GM23248 (cell line): ENCODE measurements at regions not wholly inside any gene's neighbourhood (a gene's known extent, or its start where the extent isn't known, plus 50 kb on each side); places are given as distances from the start of the nearest gene placed in this dataset.

Source experiments
- DNase-seq: peaks from one replicate; pipeline ENCODE4 v3.0.0-alpha.2; 2015
- H2AFZ ChIP-seq: fragments of 200-600 bp; sonication (generic); 2 replicates; pipeline ENCODE4 v1.6.1; 2016; ENCODE audit warnings: antibody characterized with exemption
- H3F3A ChIP-seq: fragments of 200-600 bp; sonication (generic); 2 replicates; pipeline ENCODE4 v1.6.1; 2016; ENCODE audit warnings: mild to moderate bottlenecking, antibody characterized with exemption, mixed run types; ENCODE audit not compliant: insufficient read depth
- H3K27ac ChIP-seq: fragments of 200-600 bp; sonication (generic); 2 replicates; pipeline ENCODE4 v1.5.1; 2016; ENCODE audit warnings: mild to moderate bottlenecking
- H3K27me3 ChIP-seq: fragments of 200-600 bp; sonication (generic); replicated peaks from 2 replicates; pipeline ENCODE4 v1.6.1; 2016; ENCODE audit warnings: mild to moderate bottlenecking; ENCODE audit not compliant: insufficient read depth
- H3K36me3 ChIP-seq: fragments of 200-600 bp; sonication (generic); 2 replicates; pipeline ENCODE4 v1.6.1; 2016; ENCODE audit warnings: low read depth, mild to moderate bottlenecking
- H3K4me1 ChIP-seq: fragments of 200-600 bp; sonication (generic); 2 replicates; pipeline ENCODE4 v1.6.1; 2016; ENCODE audit warnings: mild to moderate bottlenecking; ENCODE audit not compliant: insufficient read depth
- H3K4me2 ChIP-seq: fragments of 200-600 bp; sonication (generic); one replicate; pipeline ENCODE4 v1.6.1; 2016; ENCODE audit warnings: mild to moderate bottlenecking; ENCODE audit not compliant: unreplicated experiment
- H3K4me3 ChIP-seq: fragments of 200-600 bp; sonication (generic); 2 replicates; pipeline ENCODE4 v1.5.1; 2016; ENCODE audit warnings: mild to moderate bottlenecking
- H3K79me2 ChIP-seq: fragments of 200-600 bp; sonication (generic); 2 replicates; pipeline ENCODE4 v1.6.1; 2016; ENCODE audit warnings: mild to moderate bottlenecking; ENCODE audit not compliant: insufficient read depth
- H3K9ac ChIP-seq: fragments of 200-600 bp; sonication (generic); 2 replicates; pipeline ENCODE4 v1.6.1; 2016; ENCODE audit warnings: mild to moderate bottlenecking
- H3K9me2 ChIP-seq: fragments of 200-600 bp; sonication (generic); 2 replicates; pipeline ENCODE4 v1.6.1; 2016; ENCODE audit warnings: mixed run types, mild to moderate bottlenecking, moderate library complexity; ENCODE audit not compliant: insufficient read depth
- H3K9me3 ChIP-seq: fragments of 200-600 bp; sonication (generic); one replicate; pipeline ENCODE4 v1.6.1; 2017; ENCODE audit warnings: low read depth
- H4K20me1 ChIP-seq: fragments of 200-600 bp; sonication (generic); 2 replicates; pipeline ENCODE4 v1.6.0; 2016; ENCODE audit not compliant: insufficient read depth
- EZH2 ChIP-seq: fragments of 200-600 bp; sonication (generic); IDR thresholded peaks from 2 replicates; pipeline ENCODE4 v1.6.1; 2018; ENCODE audit warnings: antibody characterized with exemption, mild to moderate bottlenecking; ENCODE audit not compliant: insufficient read depth, poor library complexity, severe bottlenecking
- EZH2phosphoT487 ChIP-seq: fragments of 200-600 bp; sonication (generic); IDR thresholded peaks from 2 replicates; pipeline ENCODE4 v1.6.1; 2018; ENCODE audit warnings: antibody characterized with exemption, moderate library complexity, mild to moderate bottlenecking, low read depth; ENCODE audit not compliant: insufficient read depth
- WGBS, 2 experiments: methylation state at CpG; one replicate each; pipeline ENCODE4 v1.1.6; 2015 to 2017; ENCODE audit warnings: low lambda C conversion rate in 2 of 2, low coverage in 1 of 2; ENCODE audit errors: missing lambda C conversion rate in 2 of 2; 5-methylcytosine and 5-hydroxymethylcytosine counted together
- in situ Hi-C: fragments of 300-500 bp; cut with MboI; formaldehyde crosslinking; loops from 2 replicates; pipeline ENCODE4 v1.15.0; 2020

DNA sequence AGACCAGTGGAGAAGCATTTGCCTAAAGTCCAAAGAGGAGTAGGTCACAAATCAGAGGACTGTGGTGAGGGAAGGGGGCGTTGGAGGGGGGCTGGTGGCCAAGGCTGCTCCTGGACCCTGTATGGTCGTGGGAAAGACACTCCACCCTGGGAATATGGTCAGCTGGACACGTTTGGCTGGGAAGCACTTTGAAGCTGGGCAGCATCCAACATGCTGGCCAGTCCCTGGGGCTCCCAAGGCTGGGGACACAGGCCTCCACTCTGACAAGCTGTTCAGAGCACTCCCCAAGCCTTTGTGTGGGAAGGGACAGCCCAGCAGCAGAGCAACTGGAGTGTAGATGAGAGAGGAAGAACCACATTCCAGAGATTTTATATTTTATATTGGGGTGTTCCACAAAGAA, 203.2 kb downstream of the ANKRD60 start:
- H3K4me3 ChIP-seq: no peak overlapping the region
- H3F3A ChIP-seq: no peaks in the 10 kb centered on the region; the same call in 1 of the 2 replicates
- in situ Hi-C loops: no loop called here
- no peak overlapping the region for H3K9ac ChIP-seq
- no peak for DNase-seq
- H4K20me1 ChIP-seq: no peaks in the 10 kb centered on the region
- TF ChIP-seq EZH2phosphoT487 (no peak), EZH2 (no peak)
- no peak overlapping the region for H3K4me2 ChIP-seq
- H3K9me2 ChIP-seq: no peaks in the 10 kb centered on the region
- H3K27me3 ChIP-seq: no peaks in the 10 kb centered on the region
- 67 to 68% methylated on average over 3 of the region's 3 CpGs for WGBS, 2 experiments
- peaks cover 15% of the 10 kb centered on the region for H3K4me1 ChIP-seq
- no peaks in the 10 kb centered on the region for H3K36me3 ChIP-seq
- no peak overlapping the region for H2AFZ ChIP-seq
- H3K9me3 ChIP-seq: no peaks in the 10 kb centered on the region
- no peak overlapping the region for H3K27ac ChIP-seq
- no peaks in the 10 kb centered on the region for H3K79me2 ChIP-seq

DNA sequence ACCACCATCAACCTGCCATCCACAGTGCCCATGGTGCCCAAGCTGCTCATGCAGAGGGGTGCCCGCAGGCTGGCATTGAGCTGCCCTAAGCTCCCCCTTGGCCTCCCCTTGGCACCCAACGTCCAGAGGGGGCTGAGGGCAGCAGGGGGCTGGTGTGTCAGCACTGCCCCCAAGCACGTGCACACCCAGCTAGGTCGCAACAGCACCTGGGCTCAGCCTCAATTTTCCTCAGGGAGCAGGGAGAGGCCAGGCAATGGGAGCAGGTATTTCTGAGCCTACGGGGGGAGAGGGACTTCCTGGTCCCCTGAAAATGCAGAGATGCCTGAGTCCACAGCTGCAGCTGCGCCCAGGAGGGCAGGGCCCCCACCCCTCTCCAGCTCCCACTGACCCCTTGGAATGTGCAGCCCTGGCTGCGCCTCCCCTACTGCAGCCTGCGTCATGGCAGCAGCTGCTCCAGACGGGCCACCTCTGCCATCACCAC, 204.2 kb downstream of the ANKRD60 start:
- H3K9me2 ChIP-seq: no peaks in the 10 kb centered on the region
- H3F3A ChIP-seq: peaks cover 8% of the 10 kb centered on the region; the same call in 1 of the 2 replicates
- no peak overlapping the region for H3K4me3 ChIP-seq
- H3K27me3 ChIP-seq: no peaks in the 10 kb centered on the region
- H3K9me3 ChIP-seq: no peaks in the 10 kb centered on the region
- H4K20me1 ChIP-seq: no peaks in the 10 kb centered on the region
- TF ChIP-seq EZH2phosphoT487: no peak
- no peak for TF ChIP-seq EZH2
- in situ Hi-C loops: no loop called here
- peaks cover 25% of the 10 kb centered on the region for H3K4me1 ChIP-seq
- no peaks in the 10 kb centered on the region for H3K36me3 ChIP-seq
- H2AFZ ChIP-seq: no peak overlapping the region
- 95 to 98% methylated on average over 9 of the region's 9 CpGs for WGBS, 2 experiments
- no peak overlapping the region for H3K4me2 ChIP-seq
- H3K9ac ChIP-seq: no peak overlapping the region
- H3K27ac ChIP-seq: no peak overlapping the region
- no peak for DNase-seq
- no peaks in the 10 kb centered on the region for H3K79me2 ChIP-seq

DNA sequence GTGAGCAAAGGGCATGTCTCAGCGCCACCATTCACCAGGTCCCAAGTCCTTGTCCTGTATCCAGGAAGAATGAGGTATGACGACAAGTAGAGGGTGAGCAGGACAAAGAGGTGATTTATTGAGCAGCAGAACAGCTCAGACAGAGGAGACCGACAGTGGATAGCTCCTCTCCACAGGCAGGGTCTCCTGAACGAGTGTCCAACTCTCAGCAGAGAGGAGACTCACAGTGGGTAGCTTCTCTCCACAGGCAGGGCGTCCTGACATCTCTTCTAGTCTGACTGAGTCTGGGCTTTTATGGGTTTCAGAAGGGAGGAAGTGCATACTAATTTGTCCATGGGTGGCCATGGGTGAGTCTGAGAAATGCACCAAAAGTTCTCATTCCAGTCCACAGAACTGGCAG, 204.7 kb downstream of the ANKRD60 start:
- no peak for TF ChIP-seq EZH2
- TF ChIP-seq EZH2phosphoT487: no peak

DNA sequence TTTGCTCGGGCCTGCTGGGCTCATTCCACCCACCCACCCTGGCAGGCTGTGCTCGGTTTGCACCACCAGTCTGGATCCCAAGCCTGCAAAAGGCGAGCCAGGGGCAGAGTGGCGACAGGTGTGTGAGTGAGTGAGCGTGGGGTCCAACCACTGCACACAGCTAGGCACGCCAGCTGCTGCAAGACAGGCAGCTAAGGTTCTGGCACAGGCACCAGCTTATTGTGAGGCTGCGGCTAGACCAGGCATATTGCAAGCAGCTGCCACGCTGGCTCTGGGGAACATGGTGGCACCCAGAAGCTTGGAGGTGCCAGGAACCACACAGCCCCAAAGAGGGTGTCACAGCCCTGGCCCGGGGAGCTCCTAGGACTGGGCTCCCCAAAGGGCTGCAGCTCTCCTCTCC, 205.1 kb downstream of the ANKRD60 start:
- no peak overlapping the region for H2AFZ ChIP-seq
- in situ Hi-C loops: no loop called here
- no peak overlapping the region for H3K27ac ChIP-seq
- no peak for DNase-seq
- no peak overlapping the region for H3K9ac ChIP-seq
- no peaks in the 10 kb centered on the region for H3K9me3 ChIP-seq
- no peak overlapping the region for H3K4me3 ChIP-seq
- no peaks in the 10 kb centered on the region for H3K27me3 ChIP-seq
- H4K20me1 ChIP-seq: no peaks in the 10 kb centered on the region
- WGBS, 2 experiments: 96 to 100% methylated on average over 8 to 9 of the region's 9 CpGs
- H3K4me2 ChIP-seq: no peak overlapping the region
- H3F3A ChIP-seq: peaks cover 15% of the 10 kb centered on the region
- no peaks in the 10 kb centered on the region for H3K9me2 ChIP-seq
- H3K36me3 ChIP-seq: no peaks in the 10 kb centered on the region
- H3K79me2 ChIP-seq: no peaks in the 10 kb centered on the region
- H3K4me1 ChIP-seq: peaks cover 34% of the 10 kb centered on the region
- TF ChIP-seq EZH2phosphoT487 (no peak), EZH2 (no peak)

More for the DNA sequence above, 204.7 kb downstream of the ANKRD60 start:
- no peaks in the 10 kb centered on the region for H3K9me2 ChIP-seq
- H3K79me2 ChIP-seq: no peaks in the 10 kb centered on the region
- in situ Hi-C loops: no loop called here
- no peak overlapping the region for H3K9ac ChIP-seq
- no peaks in the 10 kb centered on the region for H3K36me3 ChIP-seq
- no peak overlapping the region for H3K27ac ChIP-seq
- peaks cover 30% of the 10 kb centered on the region for H3K4me1 ChIP-seq
- 99% methylated on average over 5 of the region's 5 CpGs for whole genome bisulfite sequencing, 2 experiments
- H3K27me3 ChIP-seq: no peaks in the 10 kb centered on the region
- H3F3A ChIP-seq: peaks cover 11% of the 10 kb centered on the region
- H2AFZ ChIP-seq: no peak overlapping the region
- DNase-seq: no peak
- H3K4me2 ChIP-seq: no peak overlapping the region
- no peak overlapping the region for H3K4me3 ChIP-seq
- H3K9me3 ChIP-seq: no peaks in the 10 kb centered on the region
- H4K20me1 ChIP-seq: no peaks in the 10 kb centered on the region

DNA sequence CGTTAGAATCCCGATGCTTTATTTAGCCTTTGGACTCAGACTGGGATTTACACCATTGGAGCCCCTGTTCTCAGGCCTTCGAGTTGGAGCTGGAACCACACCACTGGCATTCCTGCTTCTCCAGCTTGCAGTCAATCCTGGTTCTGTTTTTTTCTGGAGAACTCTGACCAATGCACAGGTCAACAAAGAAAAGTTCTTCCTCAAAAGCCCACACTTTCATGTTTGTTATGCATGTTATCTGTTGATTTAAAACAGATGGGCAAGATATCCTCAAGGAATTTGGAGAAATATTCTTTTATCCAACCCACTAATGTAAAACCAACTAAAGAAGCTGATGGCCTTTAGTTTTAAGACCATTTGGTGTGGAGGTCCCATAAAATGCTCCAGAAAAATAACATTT, 205.7 kb downstream of the ANKRD60 start:
- no peak overlapping the region for H3K4me2 ChIP-seq
- DNase-seq: no peak
- H3F3A ChIP-seq: peaks cover 21% of the 10 kb centered on the region
- 58 to 60% methylated on average over 3 of the region's 3 CpGs for WGBS, 2 experiments
- H3K9me2 ChIP-seq: no peaks in the 10 kb centered on the region
- H4K20me1 ChIP-seq: no peaks in the 10 kb centered on the region
- TF ChIP-seq EZH2phosphoT487 (no peak), EZH2 (no peak)
- no peaks in the 10 kb centered on the region for H3K9me3 ChIP-seq
- no peaks in the 10 kb centered on the region for H3K36me3 ChIP-seq
- no peaks in the 10 kb centered on the region for H3K79me2 ChIP-seq
- H3K27ac ChIP-seq: no peak overlapping the region
- in situ Hi-C loops: no loop called here
- peaks cover 39% of the 10 kb centered on the region for H3K4me1 ChIP-seq
- no peaks in the 10 kb centered on the region for H3K27me3 ChIP-seq
- no peak overlapping the region for H3K9ac ChIP-seq
- no peak overlapping the region for H2AFZ ChIP-seq
- no peak overlapping the region for H3K4me3 ChIP-seq
